NCI-H146 treated with DMSO at 0.1 percent for 48 hours (cell line): ENCODE measurements at regions not wholly inside any gene's neighbourhood (a gene's known extent, or its start where the extent isn't known, plus 50 kb on each side); places are given as distances from the start of the nearest gene placed in this dataset.

ENCODE experiments used
- DNase-seq: peaks from one replicate; lab custom pipeline; 2025; ENCODE audit not compliant: unreplicated experiment; lab: John Stamatoyannopoulos, UW

GRCh38 chr7:125173571-125173970 lies 243.9 kb upstream of the POT1 start:
- no peak for DNase-seq

GRCh38 chr7:125169088-125169487 lies 239.5 kb upstream of the POT1 start:
- DNase-seq: no peak

- no peak for DNase-seq
Observed at GRCh38 chr7:125154930-125155329, 225.3 kb upstream of the POT1 start.

DNA sequence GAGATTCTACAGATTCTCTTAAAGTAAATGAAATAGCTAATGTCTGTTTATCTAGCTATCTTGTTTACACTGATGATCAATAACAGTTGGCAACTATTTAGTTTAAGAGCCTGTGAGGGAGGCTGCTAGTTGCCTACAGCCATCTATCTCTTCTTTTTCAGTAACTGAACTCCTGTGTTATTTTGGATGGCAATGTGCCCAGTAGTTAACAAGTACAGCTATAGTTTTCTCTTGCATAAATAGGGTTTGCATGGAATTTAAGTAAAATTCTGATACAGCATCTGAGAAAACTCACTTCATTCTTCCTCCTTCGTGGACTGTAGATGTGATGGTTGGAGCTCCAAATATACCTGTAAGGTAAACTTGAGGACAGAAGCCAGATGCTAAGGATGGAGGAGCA lies 219.5 kb upstream of the POT1 start:
- DNase-seq: no peak

DNA sequence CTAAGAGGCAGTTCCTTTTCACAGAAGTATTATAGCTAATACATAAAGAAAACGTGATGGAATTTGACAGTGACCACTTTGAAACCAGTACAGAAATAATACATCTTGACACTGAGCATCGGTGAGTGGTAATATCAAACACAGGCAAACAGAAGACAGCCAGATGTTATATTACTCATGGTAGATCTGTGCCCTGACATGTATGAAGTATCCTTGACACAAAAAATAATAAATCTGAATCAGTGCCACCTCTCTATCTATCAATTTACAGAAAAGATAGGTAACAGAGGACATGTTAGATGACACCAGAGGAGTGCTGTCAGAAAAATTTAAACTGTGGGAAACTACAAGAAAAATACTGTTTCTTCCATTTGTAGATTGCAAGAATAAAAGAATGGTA lies 217.4 kb upstream of the POT1 start:
- no peak for DNase-seq

- DNase-seq: no peak
Observed at GRCh38 chr7:125136755-125137532, 207.3 kb upstream of the POT1 start.

DNA sequence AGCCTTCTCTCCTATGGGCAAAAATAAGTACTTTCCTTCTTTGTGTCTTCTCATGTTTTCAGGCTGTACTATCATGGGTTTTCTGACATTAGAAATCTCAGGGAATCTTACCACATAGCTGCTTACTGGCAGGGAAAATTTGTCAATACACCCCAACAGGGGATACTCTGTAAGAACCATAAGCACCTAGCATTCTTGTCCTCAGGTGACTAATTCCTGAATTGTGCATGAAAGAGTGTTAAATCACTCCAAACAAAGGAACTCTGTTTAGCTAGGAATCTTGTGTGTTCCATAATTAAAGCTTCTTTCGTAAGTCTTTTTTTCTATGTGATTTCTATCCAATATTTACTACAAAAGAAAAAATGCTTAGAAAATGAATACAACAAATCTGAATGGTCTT lies 206.7 kb upstream of the POT1 start:
- DNase-seq: no peak

- no peak for DNase-seq
Observed at GRCh38 chr7:125130173-125130572, 200.5 kb upstream of the POT1 start.

DNA sequence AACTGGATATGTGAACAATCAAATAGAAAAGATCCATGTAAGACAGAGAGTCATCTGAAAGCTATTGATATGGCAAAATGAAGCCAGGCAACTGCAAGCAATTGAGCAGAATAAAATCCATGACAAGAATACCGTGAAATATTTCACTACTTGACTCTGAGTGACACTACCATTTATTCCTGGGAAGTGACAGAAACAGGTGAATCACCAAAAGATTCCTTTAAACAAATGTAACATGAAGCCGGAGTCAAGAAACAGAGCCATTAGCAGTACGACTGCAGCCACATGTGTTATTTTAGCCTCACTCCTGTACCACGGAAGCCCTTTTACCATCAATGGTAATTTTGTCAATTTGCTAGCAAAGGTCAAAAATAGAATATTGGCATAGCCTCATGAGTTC lies 197.7 kb upstream of the POT1 start:
- no peak for DNase-seq

GRCh38 chr7:125126376-125126775 lies 196.8 kb upstream of the POT1 start:
- no peak for DNase-seq

- no peak for DNase-seq
Observed at GRCh38 chr7:125125315-125125714, 195.7 kb upstream of the POT1 start.

DNA sequence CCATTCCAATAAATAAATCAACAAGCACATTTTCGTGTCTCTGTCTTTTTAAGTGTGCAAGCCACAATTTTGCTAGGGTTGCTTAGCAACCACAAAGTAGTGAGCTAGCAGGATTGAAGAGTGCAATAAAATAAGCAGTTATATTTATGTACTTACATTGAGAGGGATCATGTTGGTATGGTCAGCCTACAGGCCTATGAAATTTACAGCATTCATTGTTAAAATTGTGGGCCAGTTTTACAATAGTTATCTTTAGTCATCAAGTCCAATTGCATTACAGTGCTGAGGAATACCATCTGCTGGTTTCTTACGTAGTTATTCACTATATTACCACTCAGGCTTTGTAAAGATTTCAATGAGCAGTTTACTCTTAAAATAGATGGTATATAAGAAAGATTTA lies 192.5 kb upstream of the POT1 start:
- no peak for DNase-seq

DNA sequence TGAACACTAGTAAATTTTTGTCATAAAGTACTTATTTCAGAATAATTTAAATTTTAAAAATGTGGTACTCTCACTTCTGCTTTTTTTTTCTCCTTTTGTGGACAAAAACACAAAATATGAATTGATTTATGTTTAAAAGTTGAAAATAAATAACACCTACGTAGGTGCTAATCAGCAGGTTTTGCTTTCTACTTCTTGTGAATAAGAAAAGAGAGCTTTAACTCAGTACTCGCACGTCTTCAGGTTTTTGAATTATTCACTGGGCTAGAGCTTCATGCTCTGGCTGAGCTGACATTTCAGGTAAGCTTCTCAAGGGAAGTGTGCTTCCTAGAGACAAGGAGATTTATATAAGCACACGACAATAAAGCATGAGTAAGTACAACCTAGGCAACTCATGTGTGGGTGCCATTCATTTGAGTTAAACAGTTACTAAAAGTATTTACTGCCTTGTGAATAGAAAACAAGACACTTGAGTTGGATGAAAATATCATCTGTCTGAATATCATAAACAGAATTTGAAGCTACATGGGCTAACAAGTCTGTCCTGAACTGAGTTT lies 190.0 kb upstream of the POT1 start:
- DNase-seq: no peak

DNA sequence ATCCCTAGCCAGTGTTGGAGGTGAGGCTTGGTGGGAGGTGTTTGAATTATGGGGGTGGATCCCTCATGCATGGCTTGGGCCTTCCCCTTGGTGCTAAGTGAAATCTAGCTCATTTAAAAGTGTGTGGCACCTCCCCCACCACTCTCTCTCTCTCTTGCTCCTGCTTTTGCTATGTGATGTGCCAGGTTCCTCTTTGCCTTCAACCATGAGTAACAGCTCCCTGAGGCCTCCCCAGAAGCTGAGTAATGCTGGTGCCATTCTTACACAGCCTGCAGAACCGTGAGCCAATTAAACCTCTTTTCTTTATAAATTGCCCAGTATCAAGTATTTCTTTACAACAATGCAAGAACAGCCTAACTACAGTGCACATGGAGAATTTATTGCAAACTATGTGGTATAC lies 188.8 kb upstream of the POT1 start:
- DNase-seq: no peak

GRCh38 chr7:125112850-125113249 lies 183.2 kb upstream of the POT1 start:
- no peak for DNase-seq

DNA sequence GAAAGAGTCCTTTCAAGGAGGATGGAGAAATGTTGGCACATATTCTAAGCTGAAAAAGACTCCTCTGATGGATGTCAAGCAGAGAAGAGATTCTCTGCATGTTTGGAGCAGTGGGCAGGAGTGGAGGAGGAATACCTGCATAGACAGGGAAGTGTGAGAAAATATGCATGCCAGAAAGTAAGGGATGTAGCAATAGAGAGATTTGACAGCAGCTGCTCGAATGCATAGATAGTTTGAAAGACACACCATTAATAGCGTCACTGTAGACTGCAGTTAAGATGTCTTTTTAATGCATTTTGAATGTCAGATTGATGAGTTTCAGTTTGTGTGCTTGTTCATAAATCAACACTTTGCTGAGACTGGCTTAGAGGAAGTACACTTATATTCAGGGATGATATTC lies 169.9 kb upstream of the POT1 start:
- no peak for DNase-seq

DNA sequence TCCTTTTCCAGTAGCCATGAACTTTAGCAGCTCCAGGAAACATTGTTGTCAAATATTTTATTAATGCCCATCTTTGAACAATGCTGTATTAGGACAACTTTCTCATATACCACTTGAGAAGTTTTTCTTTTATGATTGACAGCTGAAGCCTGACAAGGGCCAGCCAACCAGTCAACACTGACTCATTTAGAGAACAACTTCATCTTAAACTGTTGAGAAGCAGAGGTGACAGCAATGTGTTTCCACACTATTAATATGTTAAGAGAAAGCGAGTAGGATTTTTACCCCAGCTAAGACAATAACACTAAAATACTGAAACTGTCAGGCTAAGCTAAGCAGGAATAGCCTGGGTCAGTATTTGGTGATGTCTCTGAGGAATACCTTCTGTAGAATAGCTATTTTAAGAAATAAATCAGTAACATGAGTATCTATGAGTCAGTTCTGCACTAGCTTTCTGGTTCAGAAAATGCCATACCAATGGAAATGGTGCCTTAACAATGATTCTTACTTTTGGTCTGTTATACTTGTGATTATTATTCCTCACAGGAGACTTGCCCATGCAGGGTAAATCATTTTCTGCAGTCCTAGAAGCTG lies 168.8 kb upstream of the POT1 start:
- DNase-seq: no peak

DNA sequence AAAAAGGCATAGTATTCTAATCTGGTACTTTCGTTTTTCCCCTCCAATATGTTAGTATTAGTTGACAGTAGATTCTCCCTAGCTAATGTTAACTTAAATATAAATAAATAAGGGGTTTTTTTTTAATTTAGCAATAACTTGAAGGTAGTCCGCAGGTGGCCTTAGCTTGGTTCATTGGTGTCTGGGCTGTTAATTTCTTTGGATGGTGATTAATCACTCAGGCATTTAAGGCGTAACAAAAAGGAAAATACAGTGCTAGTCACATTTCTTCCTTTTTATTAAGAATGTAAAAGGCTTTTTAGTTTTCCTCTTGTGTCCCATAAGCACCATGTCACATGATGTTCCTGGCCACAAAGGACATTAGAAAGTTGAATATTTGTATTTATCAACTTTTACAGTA lies 161.0 kb upstream of the POT1 start:
- DNase-seq: no peak

DNA sequence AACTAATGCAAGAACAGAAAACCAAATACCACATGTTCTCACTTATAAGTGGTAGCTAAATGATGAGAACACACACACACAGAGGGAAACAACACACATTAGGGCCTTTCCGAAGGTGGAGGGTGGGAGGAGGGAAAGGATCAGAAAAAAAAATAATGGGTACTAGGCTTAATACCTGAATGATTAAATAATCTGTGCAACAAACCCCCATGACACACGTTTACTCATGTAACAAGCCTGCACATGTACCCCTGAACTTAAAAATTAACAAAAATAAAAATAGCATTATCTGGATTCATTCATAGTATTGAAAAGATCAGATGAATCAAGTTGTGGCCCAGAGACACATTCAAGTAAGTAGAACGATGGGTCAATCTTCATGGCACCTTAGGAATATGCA lies 159.5 kb upstream of the POT1 start:
- DNase-seq: no peak

- no peak for DNase-seq
Observed at GRCh38 chr7:125088555-125088954, 158.9 kb upstream of the POT1 start.

DNA sequence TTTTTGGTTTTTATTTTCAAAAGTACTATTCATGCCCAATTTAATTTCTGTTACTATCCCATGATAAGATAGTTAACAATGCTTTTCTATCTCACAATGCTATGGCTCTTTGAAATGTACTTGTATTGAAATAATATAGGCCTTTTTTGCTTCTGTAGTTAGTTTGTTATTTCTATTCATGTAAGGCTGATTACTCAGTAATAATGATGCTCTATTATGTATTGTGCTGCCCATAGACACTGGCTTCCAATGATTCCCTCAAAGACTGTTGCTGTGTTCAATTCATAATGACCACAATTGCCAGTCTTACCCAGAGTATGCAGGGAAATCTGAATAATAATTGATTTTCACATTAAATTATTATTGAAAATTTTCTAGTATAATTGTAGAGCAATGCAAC lies 155.5 kb upstream of the POT1 start:
- no peak for DNase-seq

DNA sequence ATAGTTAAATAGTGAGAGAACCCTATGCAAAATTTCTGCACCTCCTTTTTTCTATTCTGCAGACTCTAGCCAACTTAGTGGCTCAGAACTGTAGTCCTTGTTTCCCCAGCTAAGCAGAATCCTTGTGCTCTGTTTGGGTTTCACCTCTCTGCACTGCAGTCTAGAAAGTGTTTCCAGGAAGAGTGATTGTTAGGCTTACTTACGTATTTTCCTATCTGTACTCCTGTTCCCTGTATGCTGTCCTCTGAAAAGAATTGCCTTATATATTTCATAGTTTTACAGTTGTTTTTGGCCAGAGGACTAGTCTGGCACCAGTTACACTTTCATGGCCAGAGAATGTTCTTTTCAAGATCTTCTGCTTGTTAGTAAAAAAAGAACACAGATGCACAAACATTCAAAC lies 154.6 kb upstream of the POT1 start:
- DNase-seq: no peak

GRCh38 chr7:125074141-125074540 lies 144.5 kb upstream of the POT1 start:
- DNase-seq: no peak
